ENCODE measurements at regions not wholly inside any gene's neighbourhood (a gene's known extent, or its start where the extent isn't known, plus 50 kb on each side); places are given as distances from the start of the nearest gene placed in this dataset.

DNA sequence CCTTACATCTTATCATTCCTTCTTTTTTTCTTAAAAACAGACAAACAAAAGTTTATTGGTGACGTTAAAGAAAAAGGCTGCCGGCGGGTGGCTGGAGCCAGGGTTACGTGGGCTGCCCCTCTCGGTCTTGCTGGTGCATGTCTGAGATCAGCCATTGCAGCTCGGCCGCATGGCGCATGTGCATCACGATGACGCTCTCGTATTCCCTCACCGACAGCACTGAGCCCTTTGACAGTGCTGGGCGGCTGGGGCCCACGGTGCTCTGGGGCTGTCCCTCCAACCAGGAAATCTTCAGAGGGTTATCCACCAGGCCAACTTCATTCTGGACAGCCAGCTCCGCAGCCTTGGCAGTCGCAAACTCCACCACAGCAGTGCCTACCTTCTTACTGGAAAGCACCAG, 1081.8 kb upstream of the TMEFF2 start (continued):
- TF ChIP-seq, protein P1, sequence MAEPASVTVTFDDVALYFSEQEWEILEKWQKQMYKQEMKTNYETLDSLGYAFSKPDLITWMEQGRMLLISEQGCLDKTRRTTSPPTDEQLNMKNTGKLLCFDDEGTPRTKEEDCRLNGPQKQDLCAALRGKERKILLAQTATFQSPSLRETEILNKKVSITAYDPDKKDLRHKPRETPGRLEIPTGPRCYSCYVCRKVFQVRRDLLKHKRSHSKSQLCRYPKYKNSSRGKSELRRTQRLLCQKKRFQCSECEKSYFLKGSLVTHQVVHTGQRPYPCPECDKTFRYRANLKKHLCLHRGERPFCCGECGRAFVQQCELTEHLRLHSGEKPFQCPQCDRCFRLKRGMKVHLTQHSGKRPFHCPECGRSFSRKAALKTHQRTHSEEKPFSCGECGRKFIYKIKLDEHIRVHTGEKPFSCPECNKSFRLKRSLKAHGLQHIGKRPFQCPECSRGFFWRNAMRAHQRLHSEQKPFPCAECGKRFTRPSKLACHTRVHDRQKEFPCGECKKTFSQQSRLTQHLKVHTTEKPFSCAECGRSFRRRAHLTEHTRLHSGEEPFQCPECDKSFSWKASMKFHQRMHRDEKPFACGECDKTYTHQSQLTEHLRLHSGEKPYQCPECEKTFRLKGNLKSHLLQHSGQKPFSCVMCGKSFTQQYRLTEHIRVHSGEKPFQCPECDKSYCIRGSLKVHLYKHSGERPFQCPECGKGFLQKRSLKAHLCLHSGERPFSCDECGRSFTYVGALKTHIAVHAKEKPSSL (CRISPR knock-in tag; conservative IDR thresholded peaks at IDR 0.05), result no peak
- no peak for TF ChIP-seq KAT7 (CRISPR knock-in tag; IDR thresholded peaks at IDR 0.05; ENCODE audit: borderline replicate concordance)
- TF ChIP-seq NR3C1 (CRISPR knock-in tag; conservative IDR thresholded peaks at IDR 0.05; ENCODE audit: low read depth), result no peak
- TF ChIP-seq FOXP1 (CRISPR knock-in tag; IDR thresholded peaks at IDR 0.05; ENCODE audit: borderline replicate concordance), result no peak
- no peak for TF ChIP-seq CBFB (CRISPR knock-in tag; IDR thresholded peaks at IDR 0.05; ENCODE audit: low read depth)

DNA sequence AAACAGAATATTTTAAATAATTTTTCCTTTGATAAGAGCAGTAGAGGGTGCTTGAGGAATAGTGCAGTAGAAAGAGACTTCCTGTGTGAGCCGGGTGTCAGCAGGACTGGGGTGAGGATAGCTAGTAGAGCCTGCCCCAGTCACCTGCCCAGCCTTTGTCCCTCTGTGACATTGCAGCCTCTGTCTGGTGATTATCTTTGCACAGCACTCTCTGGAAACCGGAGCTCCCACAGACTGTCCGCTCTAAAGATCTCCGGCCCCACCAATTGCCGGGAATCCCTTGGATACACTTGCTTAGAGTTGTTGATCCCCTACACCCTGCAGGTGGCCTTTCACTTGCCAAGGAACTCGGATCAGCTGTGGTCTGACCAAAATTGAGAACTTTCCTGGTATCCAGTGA, 1081.3 kb upstream of the TMEFF2 start:
- ChIA-PET POLR2A (no interaction called here), CTCF (interaction anchor here (1.4 kb wide), 1 partner anchor 308 kb away, joined by 3 read pairs; no protein-coding TSS in a partner anchor)
- H3K36me3 Mint-ChIP-seq, result no peaks in the 10 kb centered on the region
- peaks cover 7% of the 10 kb centered on the region; the same call in 1 of the 2 replicates for H3K4me1 Mint-ChIP-seq
- ATAC-seq (no peak; the same call in none of the 2 replicates), DNase-seq (ENCODE audit: low spot score) (no peak)
- no peaks in the 10 kb centered on the region for H3K27me3 Mint-ChIP-seq (ENCODE audit: low read depth)
- TF ChIP-seq CREB1 (CRISPR knock-in tag; IDR thresholded peaks at IDR 0.05) (no peak), ZNF671 (CRISPR knock-in tag; IDR thresholded peaks at IDR 0.05) (no peak), AFF4 (CRISPR knock-in tag; IDR thresholded peaks at IDR 0.05; ENCODE audit: borderline replicate concordance) (no peak), ZNF512 (CRISPR knock-in tag; IDR thresholded peaks at IDR 0.05; ENCODE audit: borderline replicate concordance) (no peak), ZBTB21 (CRISPR knock-in tag; IDR thresholded peaks at IDR 0.05; ENCODE audit: borderline replicate concordance) (no peak), ZNF532 (CRISPR knock-in tag; IDR thresholded peaks at IDR 0.05; ENCODE audit: borderline replicate concordance) (no peak)
- H3K9me3 Mint-ChIP-seq, result peaks cover 14% of the 10 kb centered on the region
- H3K27ac Mint-ChIP-seq, result no peak overlapping the region
- no peak overlapping the region for H3K4me3 Mint-ChIP-seq

- DNase-seq (ENCODE audit: low spot score) (no peak), ATAC-seq (no peak)
- Mint-ChIP-seq H3K4me3 (no peak overlapping the region), H3K9me3 (peaks cover 14% of the 10 kb centered on the region), H3K4me1 (peaks cover 2% of the 10 kb centered on the region; the same call in 1 of the 2 replicates), H3K27me3 (ENCODE audit: low read depth) (no peaks in the 10 kb centered on the region; the same call in 1 of the 2 replicates), H3K36me3 (no peaks in the 10 kb centered on the region), H3K27ac (no peak overlapping the region)
- ChIA-PET POLR2A (no interaction called here), CTCF (no interaction called here)
- TF ChIP-seq, protein P2, sequence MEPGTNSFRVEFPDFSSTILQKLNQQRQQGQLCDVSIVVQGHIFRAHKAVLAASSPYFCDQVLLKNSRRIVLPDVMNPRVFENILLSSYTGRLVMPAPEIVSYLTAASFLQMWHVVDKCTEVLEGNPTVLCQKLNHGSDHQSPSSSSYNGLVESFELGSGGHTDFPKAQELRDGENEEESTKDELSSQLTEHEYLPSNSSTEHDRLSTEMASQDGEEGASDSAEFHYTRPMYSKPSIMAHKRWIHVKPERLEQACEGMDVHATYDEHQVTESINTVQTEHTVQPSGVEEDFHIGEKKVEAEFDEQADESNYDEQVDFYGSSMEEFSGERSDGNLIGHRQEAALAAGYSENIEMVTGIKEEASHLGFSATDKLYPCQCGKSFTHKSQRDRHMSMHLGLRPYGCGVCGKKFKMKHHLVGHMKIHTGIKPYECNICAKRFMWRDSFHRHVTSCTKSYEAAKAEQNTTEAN (CRISPR knock-in tag; IDR thresholded peaks at IDR 0.05), result no peak
- no peak for TF ChIP-seq CTCF (IDR thresholded peaks at IDR 0.05)
- TF ChIP-seq CREB1 (CRISPR knock-in tag; IDR thresholded peaks at IDR 0.05), result no peak
- no peak for TF ChIP-seq FOXK1 (CRISPR knock-in tag; IDR thresholded peaks at IDR 0.05)
- no peak for TF ChIP-seq USF1 (CRISPR knock-in tag; IDR thresholded peaks at IDR 0.05)
- TF ChIP-seq SP1 (CRISPR knock-in tag; conservative IDR thresholded peaks at IDR 0.05), result no peak
- no peak for TF ChIP-seq SOX15 (CRISPR knock-in tag; IDR thresholded peaks at IDR 0.05)
- TF ChIP-seq NR1H2 (CRISPR knock-in tag; IDR thresholded peaks at IDR 0.05), result no peak
Measured at GRCh38 chr2:193272011-193272410, 1077.3 kb upstream of the TMEFF2 start.

Measured in WTC11 (cell line).